ENCODE measurements at regions not wholly inside any gene's neighbourhood (a gene's known extent, or its start where the extent isn't known, plus 50 kb on each side); places are given as distances from the start of the nearest gene placed in this dataset.

- TF ChIP-seq CTCF (IDR thresholded peaks at IDR 0.05; ENCODE audit: low read length): no peak
- TF ChIP-seq EZH2 (optimal IDR thresholded peaks at IDR 0.05; ENCODE audit: low read depth, low read length): no peak
Observed at GRCh38 chr5:61640179-61641021, 308.3 kb downstream of the ZSWIM6 start.
